ENCODE measurements at regions not wholly inside any gene's neighbourhood (a gene's known extent, or its start where the extent isn't known, plus 50 kb on each side); places are given as distances from the start of the nearest gene placed in this dataset.

DNA sequence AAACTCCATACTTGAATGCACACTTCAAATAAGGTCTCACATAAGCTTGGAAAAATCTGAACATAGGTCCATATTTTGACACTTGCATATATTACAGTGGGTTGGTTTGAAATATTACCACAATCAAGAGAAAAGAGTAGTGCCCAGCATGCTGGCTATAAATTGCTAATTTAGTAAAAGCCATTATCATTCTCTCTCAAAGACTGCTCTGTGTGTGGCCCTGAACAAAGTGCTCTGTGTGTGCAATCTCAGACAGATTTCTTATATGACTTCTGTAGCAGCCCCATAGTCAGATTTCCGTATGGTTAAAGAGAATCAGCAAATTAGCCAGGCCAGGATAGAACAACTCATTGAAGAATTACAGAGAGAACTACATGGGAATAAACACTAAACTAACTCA is 78.2 kb downstream of the LIG4 start:
- no peak for DNase-seq
- peaks cover 4% of the 10 kb centered on the region for H3K27me3 ChIP-seq (ENCODE audit: insufficient read depth, low read depth, severe bottlenecking)
- TF ChIP-seq, protein P1, sequence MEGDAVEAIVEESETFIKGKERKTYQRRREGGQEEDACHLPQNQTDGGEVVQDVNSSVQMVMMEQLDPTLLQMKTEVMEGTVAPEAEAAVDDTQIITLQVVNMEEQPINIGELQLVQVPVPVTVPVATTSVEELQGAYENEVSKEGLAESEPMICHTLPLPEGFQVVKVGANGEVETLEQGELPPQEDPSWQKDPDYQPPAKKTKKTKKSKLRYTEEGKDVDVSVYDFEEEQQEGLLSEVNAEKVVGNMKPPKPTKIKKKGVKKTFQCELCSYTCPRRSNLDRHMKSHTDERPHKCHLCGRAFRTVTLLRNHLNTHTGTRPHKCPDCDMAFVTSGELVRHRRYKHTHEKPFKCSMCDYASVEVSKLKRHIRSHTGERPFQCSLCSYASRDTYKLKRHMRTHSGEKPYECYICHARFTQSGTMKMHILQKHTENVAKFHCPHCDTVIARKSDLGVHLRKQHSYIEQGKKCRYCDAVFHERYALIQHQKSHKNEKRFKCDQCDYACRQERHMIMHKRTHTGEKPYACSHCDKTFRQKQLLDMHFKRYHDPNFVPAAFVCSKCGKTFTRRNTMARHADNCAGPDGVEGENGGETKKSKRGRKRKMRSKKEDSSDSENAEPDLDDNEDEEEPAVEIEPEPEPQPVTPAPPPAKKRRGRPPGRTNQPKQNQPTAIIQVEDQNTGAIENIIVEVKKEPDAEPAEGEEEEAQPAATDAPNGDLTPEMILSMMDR (IDR thresholded peaks at IDR 0.05; ENCODE audit: low read depth, low read length) = no peak
- no peak overlapping the region for H3K27ac ChIP-seq
- H3K9me3 ChIP-seq (ENCODE audit: severe bottlenecking) = no peaks in the 10 kb centered on the region
- no peaks in the 10 kb centered on the region for H3K36me3 ChIP-seq
- H3K4me3 ChIP-seq (ENCODE audit: low read depth, low read length) = no peak overlapping the region

DNA sequence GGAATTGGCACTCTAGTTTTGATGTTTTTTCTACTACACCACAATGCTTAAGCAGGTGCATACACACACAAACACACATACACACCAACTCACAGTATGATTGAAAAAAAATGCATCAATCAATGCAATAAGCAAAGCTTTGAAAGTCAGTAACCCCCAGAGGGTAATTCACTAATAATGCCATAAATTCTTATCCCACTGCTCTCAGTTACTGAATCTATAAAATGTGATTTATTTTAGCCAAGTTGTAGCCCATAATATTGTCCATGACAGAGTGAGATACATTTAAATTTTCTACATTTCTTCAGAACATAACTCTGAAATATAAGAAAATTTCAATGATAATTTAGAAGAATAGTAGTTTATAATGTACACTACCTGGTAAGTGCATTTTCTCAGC is 87.9 kb downstream of the LIG4 start:
- Histone ChIP-seq H3K9me3 (ENCODE audit: severe bottlenecking) (no peaks in the 10 kb centered on the region), H3K27ac (no peak overlapping the region), H3K4me3 (ENCODE audit: low read depth, low read length) (no peak overlapping the region), H3K27me3 (ENCODE audit: insufficient read depth, low read depth, severe bottlenecking) (no peaks in the 10 kb centered on the region), H3K36me3 (no peaks in the 10 kb centered on the region)
- TF ChIP-seq, protein P1 (IDR thresholded peaks at IDR 0.05; ENCODE audit: low read depth, low read length) = no peak
- DNase-seq = no peak

DNA sequence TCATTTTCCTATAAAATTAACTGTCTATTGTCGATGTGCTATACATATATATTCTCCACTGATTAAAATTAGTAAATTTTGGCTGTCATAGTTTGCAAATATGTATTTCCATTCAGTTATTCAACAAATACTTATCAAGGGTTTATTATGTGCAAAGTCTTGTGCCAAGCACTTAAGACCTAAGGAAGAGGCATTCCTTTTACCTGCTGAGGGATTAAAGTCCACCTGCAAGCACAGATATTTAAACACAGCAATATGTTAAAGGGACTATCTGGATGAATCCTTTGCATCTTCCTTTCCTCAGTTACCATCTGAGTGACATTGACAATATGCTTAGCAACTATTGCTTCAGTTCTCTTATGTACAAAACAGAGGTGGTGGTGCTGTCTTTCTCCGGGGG is 89.3 kb downstream of the LIG4 start:
- TF ChIP-seq, protein P1 (IDR thresholded peaks at IDR 0.05; ENCODE audit: low read depth, low read length) = no peak
- Histone ChIP-seq H3K27ac (no peak overlapping the region), H3K36me3 (no peaks in the 10 kb centered on the region), H3K4me3 (ENCODE audit: low read depth, low read length) (no peak overlapping the region), H3K27me3 (ENCODE audit: insufficient read depth, low read depth, severe bottlenecking) (no peaks in the 10 kb centered on the region), H3K9me3 (ENCODE audit: severe bottlenecking) (no peaks in the 10 kb centered on the region)
- no peak for DNase-seq

DNA sequence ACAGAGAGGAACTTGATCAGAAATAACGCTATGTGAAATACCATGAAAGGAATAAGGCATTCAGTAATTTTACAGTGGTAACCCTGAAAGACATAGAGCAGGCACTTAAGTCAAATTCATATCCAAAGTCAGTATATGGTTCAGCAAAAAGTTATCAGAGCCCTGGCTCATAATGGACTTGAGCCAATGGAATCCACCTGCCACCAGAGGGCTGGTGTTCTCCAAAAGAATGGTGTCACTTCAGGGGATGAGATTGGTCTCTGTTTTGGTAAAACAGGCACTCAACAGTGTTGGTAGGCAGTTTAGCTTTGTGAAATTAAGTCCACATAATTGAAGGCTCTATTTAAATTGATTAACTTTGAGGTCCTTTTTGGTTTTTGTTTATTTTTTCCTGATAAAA is 93.9 kb downstream of the LIG4 start:
- DNase-seq = no peak
- no peaks in the 10 kb centered on the region for H3K36me3 ChIP-seq
- TF ChIP-seq, protein P1 (IDR thresholded peaks at IDR 0.05; ENCODE audit: low read depth, low read length) = no peak

DNA sequence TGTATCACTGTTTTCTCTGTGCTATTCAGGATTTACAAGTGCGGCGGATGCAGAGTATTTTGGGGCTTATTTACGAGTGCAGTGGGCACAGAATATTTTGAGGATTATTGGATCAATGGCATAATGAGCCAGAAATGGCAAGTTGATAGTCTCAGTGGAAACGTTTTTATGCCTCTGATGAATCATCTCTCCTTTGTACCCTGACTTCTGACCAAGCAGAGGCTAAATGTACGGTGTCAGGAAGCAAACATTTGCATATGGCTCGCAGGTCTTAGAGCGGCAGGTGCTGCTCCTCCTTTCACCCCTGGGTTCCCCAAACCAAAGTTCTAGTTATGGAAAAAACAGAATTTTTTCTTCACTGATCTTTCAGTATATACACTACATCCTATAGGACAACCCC is 94.5 kb downstream of the LIG4 start:
- no peaks in the 10 kb centered on the region for H3K27me3 ChIP-seq (ENCODE audit: insufficient read depth, low read depth, severe bottlenecking)
- H3K9me3 ChIP-seq (ENCODE audit: severe bottlenecking) = no peaks in the 10 kb centered on the region
- no peak for DNase-seq

More for the DNA sequence above, 93.9 kb downstream of the LIG4 start:
- Histone ChIP-seq H3K4me3 (ENCODE audit: low read depth, low read length) (no peak overlapping the region), H3K27ac (no peak overlapping the region), H3K9me3 (ENCODE audit: severe bottlenecking) (no peaks in the 10 kb centered on the region), H3K27me3 (ENCODE audit: insufficient read depth, low read depth, severe bottlenecking) (no peaks in the 10 kb centered on the region)

DNA sequence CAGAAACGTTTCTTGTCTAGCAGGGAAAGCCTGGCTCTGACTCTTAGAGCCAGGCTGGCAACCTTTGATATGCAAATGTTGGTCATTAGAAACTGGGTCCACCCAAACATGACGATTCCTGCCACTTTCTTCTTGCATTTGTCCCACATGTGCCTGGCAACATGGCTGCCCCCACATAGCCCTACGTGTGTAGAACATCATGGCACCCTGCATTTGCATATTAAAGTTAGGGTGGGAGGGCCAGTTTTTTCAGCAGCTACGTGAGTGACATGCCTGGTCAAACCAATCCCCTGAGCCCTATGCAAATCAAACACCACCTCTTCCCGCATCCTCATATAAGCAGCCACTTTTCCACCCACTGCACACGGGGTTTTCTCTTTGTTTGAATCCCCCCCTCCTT is 95.0 kb downstream of the LIG4 start:
- DNase-seq = no peak
- Histone ChIP-seq H3K27me3 (ENCODE audit: insufficient read depth, low read depth, severe bottlenecking) (no peaks in the 10 kb centered on the region), H3K4me3 (ENCODE audit: low read depth, low read length) (no peak overlapping the region), H3K9me3 (ENCODE audit: severe bottlenecking) (no peaks in the 10 kb centered on the region), H3K36me3 (no peaks in the 10 kb centered on the region), H3K27ac (no peak overlapping the region)
- TF ChIP-seq, protein P1 (IDR thresholded peaks at IDR 0.05; ENCODE audit: low read depth, low read length) = no peak

More for the DNA sequence above, 94.5 kb downstream of the LIG4 start:
- no peak overlapping the region for H3K4me3 ChIP-seq (ENCODE audit: low read depth, low read length)
- TF ChIP-seq, protein P1 (IDR thresholded peaks at IDR 0.05; ENCODE audit: low read depth, low read length) = no peak
- H3K27ac ChIP-seq = no peak overlapping the region
- no peaks in the 10 kb centered on the region for H3K36me3 ChIP-seq

Measured in WERI-Rb-1 (cell line).